H1 (cell line): ENCODE measurements at regions not wholly inside any gene's neighbourhood (a gene's known extent, or its start where the extent isn't known, plus 50 kb on each side); places are given as distances from the start of the nearest gene placed in this dataset.
"Not testable (repeated sequence)": the region's sequence is repeated elsewhere in the genome, so short reads cannot be mapped to it uniquely, and the experiment has no call there.

Experiments used
- CTCF ChIA-PET: fragments of 300-600 bp; sonication (Branson Sonifier 250); formaldehyde crosslinking; loops from one replicate; lab custom pipeline; 2021; ENCODE audit not compliant: partially characterized antibody; lab: Charles Lee
- POLR2A ChIA-PET: fragments of 300-600 bp; sonication (Branson Sonifier 250); formaldehyde crosslinking; loops from one replicate; lab custom pipeline; 2021; ENCODE audit warnings: inconsistent platforms; ENCODE audit not compliant: partially characterized antibody; lab: Charles Lee
- DNase-seq, 2 experiments: peaks; one replicate each; pipeline versions ENCODE4 v3.0.0 to v3.0.0-alpha.2; 2010 to 2022; ENCODE audit warnings: low spot score in 2 of 2, low read depth in 1 of 2, mixed read lengths in 1 of 2
- FAIRE-seq: peaks from 2 replicates; lab custom pipeline; 2011; peaks lifted over from hg19 to GRCh38; lab: Jason Lieb, UNC
- H2AFZ ChIP-seq: 2 replicates; pipeline ENCODE4 v1.8.1; 2012; ENCODE audit warnings: low read length, inconsistent platforms
- H2AK5ac ChIP-seq: 2 replicates; pipeline ENCODE4 v1.6.1; 2013; ENCODE audit warnings: low read depth, low read length
- H2BK120ac ChIP-seq: replicated peaks from 2 replicates; pipeline ENCODE3; 2013; ENCODE audit warnings: low read depth, low read length, inconsistent platforms
- H2BK12ac ChIP-seq: 2 replicates; pipeline ENCODE4 v1.6.1; 2013; ENCODE audit warnings: low read depth, low read length
- H2BK15ac ChIP-seq: 2 replicates; pipeline ENCODE4 v1.6.1; 2013; ENCODE audit warnings: low read length
- H2BK20ac ChIP-seq: 2 replicates; pipeline ENCODE4 v1.6.1; 2013; ENCODE audit warnings: low read length
- H2BK5ac ChIP-seq: 2 replicates; pipeline ENCODE4 v1.6.1; 2013; ENCODE audit warnings: low read depth, low read length
- H3K14ac ChIP-seq: 2 replicates; pipeline ENCODE4 v1.6.1; 2013; ENCODE audit warnings: inconsistent platforms; ENCODE audit not compliant: insufficient read length
- H3K18ac ChIP-seq: 2 replicates; pipeline ENCODE4 v1.6.1; 2013; ENCODE audit warnings: low read length; ENCODE audit errors: extremely low read depth
- H3K23ac ChIP-seq: 2 replicates; pipeline ENCODE4 v1.6.1; 2013; ENCODE audit warnings: inconsistent platforms; ENCODE audit not compliant: insufficient read length
- H3K23me2 ChIP-seq: 2 replicates; pipeline ENCODE4 v1.6.1; 2013; ENCODE audit warnings: low read depth, low read length
- H3K27ac ChIP-seq: 2 replicates; pipeline ENCODE4 v1.6.1; 2011; ENCODE audit warnings: low read depth, low read length, inconsistent platforms
- H3K27me3 ChIP-seq, 4 experiments: replicated peaks in 1 of 4; 1 replicate in 1 of 4; 2 replicates in 3 of 4; pipeline versions ENCODE4 v1.6.1 to v1.8.1; 2011 to 2013; ENCODE audit warnings: low read length in 3 of 4, mild to moderate bottlenecking in 3 of 4, inconsistent platforms in 2 of 4, mixed read lengths in 2 of 4, moderate library complexity in 1 of 4; ENCODE audit not compliant: control insufficient read depth in 3 of 4, insufficient read depth in 3 of 4; ENCODE audit errors: extremely low read depth in 1 of 4
- H3K36me3 ChIP-seq, 4 experiments: 2 replicates each; pipeline versions ENCODE4 v1.6.1 to v1.8.1; 2011 to 2013; ENCODE audit warnings: mild to moderate bottlenecking in 4 of 4, low read length in 3 of 4, moderate library complexity in 2 of 4, control low read depth in 1 of 4, inconsistent platforms in 1 of 4; ENCODE audit not compliant: insufficient read depth in 4 of 4, control insufficient read depth in 2 of 4
- H3K4ac ChIP-seq: replicated peaks from 2 replicates; pipeline ENCODE3; 2013; ENCODE audit warnings: low read length, low read depth, mixed read lengths, inconsistent platforms; ENCODE audit not compliant: insufficient read length
- H3K4me1 ChIP-seq, 4 experiments: replicated peaks in 1 of 4; 1 replicate in 1 of 4; 2 replicates in 3 of 4; pipeline versions ENCODE4 v1.6.1 to v1.8.1; 2011 to 2013; ENCODE audit warnings: low read length in 3 of 4, inconsistent platforms in 2 of 4, mixed read lengths in 1 of 4; ENCODE audit not compliant: insufficient read depth in 4 of 4, control insufficient read depth in 3 of 4
- H3K4me2 ChIP-seq, 2 experiments: 2 replicates each; pipeline versions ENCODE4 v1.6.1 to v1.8.1; 2011 to 2013; ENCODE audit warnings: low read depth in 2 of 2, low read length in 2 of 2, control low read depth in 1 of 2, inconsistent platforms in 1 of 2, mild to moderate bottlenecking in 1 of 2; ENCODE audit not compliant: insufficient read depth in 1 of 2
- H3K4me3 ChIP-seq, 4 experiments: fragments of 200-600, 300-600 bp in 1 of 4; sonication (generic), shearing (Covaris generic), sonication (Bioruptor Twin) in 1 of 4; 2 replicates each; pipeline versions ENCODE4 v1.5.1 to v1.8.1; 2011 to 2016; ENCODE audit warnings: low read length in 4 of 4, low read depth in 3 of 4, control low read depth in 2 of 4, inconsistent platforms in 2 of 4, mild to moderate bottlenecking in 2 of 4, mixed read lengths in 1 of 4, moderate library complexity in 1 of 4; ENCODE audit not compliant: insufficient read depth in 2 of 4; ENCODE audit errors: extremely low read depth in 1 of 4
- H3K56ac ChIP-seq: replicated peaks from 2 replicates; pipeline ENCODE3; 2013; ENCODE audit warnings: low read depth, mild to moderate bottlenecking, mixed read lengths, low read length, inconsistent platforms; ENCODE audit not compliant: insufficient read length
- H3K79me1 ChIP-seq: 2 replicates; pipeline ENCODE4 v1.6.1; 2013; ENCODE audit warnings: low read depth, low read length, control low read depth
- H3K79me2 ChIP-seq, 2 experiments: 2 replicates each; pipeline versions ENCODE4 v1.6.1 to v1.8.1; 2012 to 2013; ENCODE audit warnings: low read length in 2 of 2, mild to moderate bottlenecking in 2 of 2, inconsistent platforms in 1 of 2; ENCODE audit not compliant: insufficient read depth in 2 of 2, control insufficient read depth in 1 of 2
- H3K9ac ChIP-seq, 4 experiments: replicated peaks in 1 of 4; 1 replicate in 1 of 4; 2 replicates in 3 of 4; pipeline versions ENCODE4 v1.6.1 to v1.8.1; 2011 to 2013; ENCODE audit warnings: low read depth in 3 of 4, low read length in 3 of 4, control low read depth in 2 of 4, mild to moderate bottlenecking in 2 of 4, moderate library complexity in 2 of 4, inconsistent platforms in 1 of 4; ENCODE audit errors: extremely low read depth in 1 of 4
- H3K9me3 ChIP-seq, 2 experiments: 2 replicates each; pipeline versions ENCODE4 v1.6.1 to v1.8.1; 2012 to 2013; ENCODE audit warnings: mild to moderate bottlenecking in 2 of 2, moderate library complexity in 2 of 2, control low read depth in 1 of 2, inconsistent platforms in 1 of 2, low read depth in 1 of 2, low read length in 1 of 2, mixed read lengths in 1 of 2; ENCODE audit not compliant: insufficient read depth in 2 of 2
- H4K20me1 ChIP-seq, 2 experiments: replicated peaks in 1 of 2; 2 replicates each; pipeline versions ENCODE3 to v1.8.1; 2011 to 2013; ENCODE audit warnings: inconsistent platforms in 2 of 2, low read length in 2 of 2, mild to moderate bottlenecking in 1 of 2; ENCODE audit not compliant: insufficient read depth in 2 of 2, control insufficient read depth in 1 of 2
- H4K5ac ChIP-seq: 2 replicates; pipeline ENCODE4 v1.6.1; 2013; ENCODE audit warnings: low read length, low read depth, mixed read lengths, inconsistent platforms; ENCODE audit not compliant: insufficient read length
- H4K8ac ChIP-seq: 2 replicates; pipeline ENCODE4 v1.8.0; 2013; ENCODE audit warnings: mild to moderate bottlenecking, moderate library complexity, low read length, inconsistent platforms; ENCODE audit not compliant: insufficient read depth; ENCODE audit errors: extremely low read depth
- H4K91ac ChIP-seq: replicated peaks from 2 replicates; pipeline ENCODE3; 2013; ENCODE audit warnings: low read length, mixed read lengths, inconsistent platforms; ENCODE audit not compliant: insufficient read length
- WGBS, 2 experiments: shearing (Covaris generic) in 1 of 2; methylation state at CpG; one replicate each; pipeline versions ENCODE4 v1.1.6 to v1.1.7; 2013 to 2015; ENCODE audit warnings: low lambda C conversion rate in 2 of 2, mixed read lengths in 2 of 2, inconsistent platforms in 1 of 2, low coverage in 1 of 2, missing lambda C conversion rate in 1 of 2; ENCODE audit not compliant: insufficient replicate concordance in 2 of 2, insufficient coverage in 1 of 2, insufficient read length in 1 of 2; ENCODE audit errors: extremely low coverage in 1 of 2, missing lambda C conversion rate in 1 of 2; 5-methylcytosine and 5-hydroxymethylcytosine counted together

DNA sequence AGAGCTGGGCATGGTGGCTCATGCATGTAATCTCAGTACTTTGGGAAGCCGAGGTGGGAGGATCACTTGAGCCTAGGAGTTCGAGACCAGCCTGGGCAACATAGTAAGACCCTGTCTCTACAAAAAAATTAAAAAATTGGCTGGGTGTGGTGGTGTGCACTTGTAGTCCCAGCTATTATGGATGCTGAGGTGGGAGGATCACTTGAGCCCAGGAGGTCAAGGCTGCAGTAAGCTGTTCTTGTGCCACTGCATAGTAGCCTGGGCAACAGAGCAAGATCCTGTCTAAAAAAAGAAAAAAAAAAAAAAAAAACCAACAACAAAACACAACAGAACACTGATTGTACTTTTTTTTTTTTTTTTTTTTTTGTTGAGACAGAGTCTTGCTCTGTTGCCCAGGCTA, 74.0 kb upstream of the PSMA6 start:
- H4K8ac ChIP-seq, H3K23ac ChIP-seq, H3K56ac ChIP-seq, H2BK5ac ChIP-seq, H3K4me2 ChIP-seq, H3K36me3 ChIP-seq, H3K23me2 ChIP-seq, H3K4ac ChIP-seq, FAIRE-seq, H2BK15ac ChIP-seq, H3K14ac ChIP-seq, DNase-seq, H4K91ac ChIP-seq, H3K79me1 ChIP-seq, H3K79me2 ChIP-seq, POLR2A ChIA-PET, H4K5ac ChIP-seq, H2BK120ac ChIP-seq, H3K4me1 ChIP-seq, H3K18ac ChIP-seq, H3K27ac ChIP-seq, H2AFZ ChIP-seq, H3K27me3 ChIP-seq, H3K9me3 ChIP-seq, H3K9ac ChIP-seq, H2AK5ac ChIP-seq, H2BK12ac ChIP-seq, H4K20me1 ChIP-seq, H3K4me3 ChIP-seq, H2BK20ac ChIP-seq: not testable (repeated sequence)
- CTCF ChIA-PET: interaction anchor here (0.6 to 3.2 kb wide), 5 partner anchors 10 to 204 kb away, joined by 3 to 16 read pairs (median 3); no protein-coding TSS in a partner anchor
- 72% methylated on average over 2 of the region's 2 CpGs; no CpG with 5 or more reads in 1 of the 2 experiments for WGBS, 2 experiments
